Chondrocyte (in vitro differentiated cells): ENCODE measurements at regions not wholly inside any gene's neighbourhood (a gene's known extent, or its start where the extent isn't known, plus 50 kb on each side); places are given as distances from the start of the nearest gene placed in this dataset.

Source experiments
- DNase-seq: peaks from one replicate; pipeline ENCODE4 v3.0.0; 2021; ENCODE audit warnings: mixed read lengths, low spot score
- H3K27ac Mint-ChIP-seq: one replicate; pipeline ENCODE4 v1.8.0; 2021; ENCODE audit warnings: mild to moderate bottlenecking, moderate library complexity, mixed read lengths; ENCODE audit not compliant: unreplicated experiment
- H3K27me3 Mint-ChIP-seq: 2 replicates; pipeline ENCODE4 v1.8.0; 2021; ENCODE audit warnings: low read depth, mixed read lengths
- H3K36me3 Mint-ChIP-seq: 2 replicates; pipeline ENCODE4 v1.8.0; 2021; ENCODE audit warnings: low read depth, mixed read lengths
- H3K4me1 Mint-ChIP-seq: 2 replicates; pipeline ENCODE4 v1.8.0; 2021; ENCODE audit warnings: low read depth, mild to moderate bottlenecking, mixed read lengths
- H3K4me3 Mint-ChIP-seq: one replicate; pipeline ENCODE4 v1.8.0; 2021; ENCODE audit warnings: mild to moderate bottlenecking, moderate library complexity, mixed read lengths; ENCODE audit not compliant: unreplicated experiment
- H3K9me3 Mint-ChIP-seq: 2 replicates; pipeline ENCODE4 v1.8.0; 2021; ENCODE audit warnings: low read depth, mixed read lengths
- CTCF ChIP-seq: fragments of 200-600 bp; sonication (generic); IDR thresholded peaks from 2 replicates; pipeline ENCODE4 v1.5.0; 2021; ENCODE audit warnings: antibody characterized with exemption, mild to moderate bottlenecking, moderate library complexity

GRCh38 chr3:10555263-10555662 is 49.9 kb upstream of the ATP2B2 start:
- peaks cover 12% of the 10 kb centered on the region for H3K4me1 Mint-ChIP-seq
- no peak for TF ChIP-seq CTCF
- no peak overlapping the region for H3K4me3 Mint-ChIP-seq
- H3K9me3 Mint-ChIP-seq, result no peaks in the 10 kb centered on the region
- DNase-seq, result no peak
- peaks cover 24% of the 10 kb centered on the region for H3K27me3 Mint-ChIP-seq
- no peak overlapping the region for H3K27ac Mint-ChIP-seq
- no peaks in the 10 kb centered on the region for H3K36me3 Mint-ChIP-seq

DNA sequence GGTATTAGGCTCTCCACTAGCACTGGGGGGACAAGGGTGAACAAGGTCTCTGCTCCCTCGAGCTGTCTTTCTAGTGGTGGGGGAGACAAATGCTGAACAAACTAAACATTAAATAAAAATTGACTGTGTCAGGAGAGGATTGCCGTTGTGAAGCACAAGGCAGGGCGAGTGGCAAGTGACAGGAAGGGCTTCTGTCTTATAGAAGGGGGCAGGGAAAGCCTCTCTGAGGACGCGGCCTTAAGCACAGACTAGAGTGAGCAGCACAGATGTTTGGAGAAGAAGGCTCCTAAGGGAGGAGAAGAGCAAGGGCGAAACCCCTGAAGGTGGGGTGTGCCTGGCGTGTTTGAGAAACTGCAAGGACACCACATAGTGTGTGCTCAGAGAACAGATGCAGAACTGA is 50.9 kb upstream of the ATP2B2 start:
- H3K4me1 Mint-ChIP-seq, result peaks cover 12% of the 10 kb centered on the region
- no peak overlapping the region for H3K27ac Mint-ChIP-seq
- H3K4me3 Mint-ChIP-seq, result no peak overlapping the region
- H3K27me3 Mint-ChIP-seq, result peaks cover 34% of the 10 kb centered on the region
- TF ChIP-seq CTCF, result no peak
- no peaks in the 10 kb centered on the region for H3K9me3 Mint-ChIP-seq
- DNase-seq, result no peak
- H3K36me3 Mint-ChIP-seq, result no peaks in the 10 kb centered on the region

DNA sequence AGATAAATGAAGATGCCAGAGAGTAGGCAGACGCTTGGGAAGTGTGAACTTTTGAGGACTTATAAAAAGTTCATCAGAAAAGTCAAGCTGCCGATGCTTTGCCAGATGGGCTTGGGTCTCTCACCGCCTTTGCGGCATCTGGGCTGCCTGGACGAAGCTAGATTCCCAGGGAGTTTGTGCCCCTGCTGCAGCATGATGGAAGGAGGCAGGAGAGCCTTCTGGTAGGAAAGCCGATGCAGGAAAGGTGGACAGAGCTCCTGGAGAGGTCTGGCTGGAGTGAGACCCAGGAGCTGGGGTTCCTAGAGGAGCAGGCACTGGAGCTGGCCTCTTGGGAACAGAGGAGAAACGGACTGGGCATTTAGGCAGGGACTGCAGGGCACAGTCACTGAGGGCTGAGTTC is 51.9 kb upstream of the ATP2B2 start:
- no peak overlapping the region for H3K27ac Mint-ChIP-seq
- TF ChIP-seq CTCF, result no peak
- H3K4me1 Mint-ChIP-seq, result peaks cover 4% of the 10 kb centered on the region
- no peak for DNase-seq
- H3K27me3 Mint-ChIP-seq, result peaks cover 41% of the 10 kb centered on the region
- no peak overlapping the region for H3K4me3 Mint-ChIP-seq
- H3K36me3 Mint-ChIP-seq, result no peaks in the 10 kb centered on the region
- H3K9me3 Mint-ChIP-seq, result no peaks in the 10 kb centered on the region

DNA sequence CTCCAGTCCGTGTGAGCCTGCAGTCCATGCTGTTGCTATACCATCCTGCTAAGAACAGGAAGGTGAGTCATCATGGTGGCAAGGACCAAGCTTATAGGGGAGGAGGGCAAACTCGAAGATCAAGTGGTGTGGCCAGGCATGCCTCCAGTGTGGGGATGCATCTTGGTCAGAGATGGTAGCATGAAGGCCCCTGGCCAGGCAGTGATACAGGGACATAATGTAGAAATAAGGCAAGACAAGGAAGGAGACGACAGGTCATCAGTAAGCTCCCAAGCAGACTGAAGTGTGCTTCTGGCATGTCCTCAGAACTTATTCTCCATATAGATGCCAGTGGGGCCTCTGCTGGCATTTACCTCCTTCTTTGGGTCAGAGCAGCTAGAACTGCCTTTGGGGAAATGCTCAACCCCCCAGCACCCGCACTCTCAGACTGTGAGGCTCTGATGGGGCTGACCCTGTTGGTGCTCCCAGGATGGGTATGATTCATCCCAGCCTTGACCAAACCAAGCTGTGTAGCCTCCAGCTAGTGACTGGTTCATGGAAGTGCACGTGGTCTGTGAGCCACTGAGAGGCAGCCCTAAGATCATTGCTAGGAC is 52.5 kb upstream of the ATP2B2 start:
- TF ChIP-seq CTCF, result no peak
- Mint-ChIP-seq H3K4me3 (no peak overlapping the region), H3K9me3 (no peaks in the 10 kb centered on the region), H3K27ac (no peak overlapping the region), H3K27me3 (peaks cover 45% of the 10 kb centered on the region), H3K4me1 (no peaks in the 10 kb centered on the region), H3K36me3 (no peaks in the 10 kb centered on the region)
- DNase-seq, result no peak

- Mint-ChIP-seq H3K4me1 (no peaks in the 10 kb centered on the region), H3K4me3 (no peak overlapping the region), H3K27ac (no peak overlapping the region), H3K9me3 (no peaks in the 10 kb centered on the region), H3K27me3 (peaks cover 46% of the 10 kb centered on the region), H3K36me3 (no peaks in the 10 kb centered on the region)
- no peak for TF ChIP-seq CTCF
- no peak for DNase-seq
Observed at GRCh38 chr3:10558736-10559135, 53.4 kb upstream of the ATP2B2 start.
